ENCODE measurements at regions not wholly inside any gene's neighbourhood (a gene's known extent, or its start where the extent isn't known, plus 50 kb on each side); places are given as distances from the start of the nearest gene placed in this dataset.

DNA sequence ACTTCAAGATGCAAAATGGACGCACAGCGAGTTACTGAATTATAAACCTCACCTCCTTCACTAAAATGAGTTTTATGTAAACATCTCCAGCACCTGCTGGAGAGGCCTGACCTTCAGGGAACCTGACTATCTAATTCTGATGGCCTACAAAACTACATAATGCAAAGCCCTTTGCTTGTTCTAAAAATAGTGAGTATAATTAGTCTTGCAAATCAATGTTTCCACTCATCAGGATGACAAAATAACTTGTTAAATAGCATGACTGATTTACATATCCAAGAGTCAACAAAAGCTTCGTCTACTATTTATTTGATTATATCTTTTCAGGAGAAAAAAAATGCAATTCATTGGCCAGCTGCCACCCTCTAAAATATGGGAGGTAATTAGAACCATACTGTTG, 326.3 kb upstream of the MC4R start:
- no peak overlapping the region for H3K4me3 ChIP-seq (replicated peaks in 1 of 2; ENCODE audit: low read depth in 2 of 2, low read length in 2 of 2)
- DNase-seq (ENCODE audit: low read depth in 2 of 2), result no peak
- TF ChIP-seq, protein P1, sequence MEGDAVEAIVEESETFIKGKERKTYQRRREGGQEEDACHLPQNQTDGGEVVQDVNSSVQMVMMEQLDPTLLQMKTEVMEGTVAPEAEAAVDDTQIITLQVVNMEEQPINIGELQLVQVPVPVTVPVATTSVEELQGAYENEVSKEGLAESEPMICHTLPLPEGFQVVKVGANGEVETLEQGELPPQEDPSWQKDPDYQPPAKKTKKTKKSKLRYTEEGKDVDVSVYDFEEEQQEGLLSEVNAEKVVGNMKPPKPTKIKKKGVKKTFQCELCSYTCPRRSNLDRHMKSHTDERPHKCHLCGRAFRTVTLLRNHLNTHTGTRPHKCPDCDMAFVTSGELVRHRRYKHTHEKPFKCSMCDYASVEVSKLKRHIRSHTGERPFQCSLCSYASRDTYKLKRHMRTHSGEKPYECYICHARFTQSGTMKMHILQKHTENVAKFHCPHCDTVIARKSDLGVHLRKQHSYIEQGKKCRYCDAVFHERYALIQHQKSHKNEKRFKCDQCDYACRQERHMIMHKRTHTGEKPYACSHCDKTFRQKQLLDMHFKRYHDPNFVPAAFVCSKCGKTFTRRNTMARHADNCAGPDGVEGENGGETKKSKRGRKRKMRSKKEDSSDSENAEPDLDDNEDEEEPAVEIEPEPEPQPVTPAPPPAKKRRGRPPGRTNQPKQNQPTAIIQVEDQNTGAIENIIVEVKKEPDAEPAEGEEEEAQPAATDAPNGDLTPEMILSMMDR (IDR thresholded peaks at IDR 0.05; ENCODE audit: low read depth, low read length), result no peak

DNA sequence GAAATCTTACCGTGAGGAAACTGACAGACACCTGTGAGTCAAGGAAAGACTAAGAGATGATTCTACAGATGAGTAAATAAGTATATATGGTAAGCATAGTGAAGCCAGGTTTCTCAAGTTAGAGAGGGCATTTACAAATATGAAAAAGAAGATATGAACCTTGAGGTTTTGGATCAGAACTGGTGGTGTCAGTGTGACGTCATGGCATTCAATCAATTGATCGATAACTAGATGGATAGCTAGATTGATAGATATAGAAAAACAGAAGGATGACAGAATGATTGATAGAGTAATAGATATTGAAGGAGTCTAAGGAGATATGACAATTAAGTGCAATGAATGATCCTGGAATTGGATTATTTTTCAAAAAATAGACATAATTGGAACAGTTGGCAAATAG, 350.2 kb upstream of the MC4R start:
- no peak overlapping the region for H3K4me3 ChIP-seq (replicated peaks in 1 of 2; ENCODE audit: low read depth in 2 of 2, low read length in 2 of 2)
- TF ChIP-seq, protein P1 (IDR thresholded peaks at IDR 0.05; ENCODE audit: low read depth, low read length), result no peak
- no peak for DNase-seq (ENCODE audit: low read depth in 2 of 2)

DNA sequence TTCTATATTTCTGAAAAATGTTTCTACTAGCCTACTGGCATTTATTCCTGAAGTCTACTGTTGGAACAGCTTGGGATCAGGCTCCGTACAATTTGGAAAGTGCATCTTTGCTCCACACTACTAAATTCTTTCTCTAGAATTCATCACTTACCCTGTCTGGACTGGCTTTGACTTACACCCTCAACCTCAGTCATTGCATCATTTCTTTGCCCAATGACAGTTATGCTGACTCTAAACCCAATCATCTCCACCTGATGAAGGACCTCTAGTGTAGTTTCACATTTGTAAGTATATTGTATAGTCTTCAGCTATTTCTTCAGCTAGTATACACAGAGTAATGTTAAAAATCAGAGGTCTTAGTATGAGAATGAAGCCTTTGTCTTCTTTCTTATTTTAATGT, 359.6 kb upstream of the MC4R start:
- DNase-seq (ENCODE audit: low read depth in 2 of 2), result no peak

DNA sequence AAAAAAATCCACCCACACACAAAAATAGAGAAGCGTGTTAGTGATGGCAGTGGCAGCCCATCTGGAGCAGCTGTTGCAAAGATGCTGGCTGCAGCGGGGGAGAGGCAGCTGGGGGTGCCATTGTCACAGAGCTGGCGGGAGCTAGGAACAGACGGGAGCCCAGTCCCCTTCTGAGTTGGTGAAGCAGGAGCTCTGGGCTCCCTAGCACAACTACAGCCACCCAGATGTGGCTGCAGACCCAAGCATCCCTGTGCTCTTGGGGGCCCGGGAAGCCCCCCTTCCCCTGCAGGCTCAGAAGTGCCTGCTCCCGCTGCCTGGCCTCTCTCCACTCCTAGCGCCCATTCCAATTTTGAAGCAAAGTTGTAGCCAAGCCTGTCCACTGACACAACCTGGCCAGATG, 366.6 kb upstream of the MC4R start:
- TF ChIP-seq, protein P1 (IDR thresholded peaks at IDR 0.05; ENCODE audit: low read depth, low read length), result no peak
- no peak overlapping the region for H3K4me3 ChIP-seq (replicated peaks in 1 of 2; ENCODE audit: low read depth in 2 of 2, low read length in 2 of 2)
- no peak for DNase-seq (ENCODE audit: low read depth in 2 of 2)

More for the DNA sequence above, 359.6 kb upstream of the MC4R start:
- TF ChIP-seq, protein P1 (IDR thresholded peaks at IDR 0.05; ENCODE audit: low read depth, low read length), result no peak
- no peak overlapping the region for H3K4me3 ChIP-seq (replicated peaks in 1 of 2; ENCODE audit: low read depth in 2 of 2, low read length in 2 of 2)

DNA sequence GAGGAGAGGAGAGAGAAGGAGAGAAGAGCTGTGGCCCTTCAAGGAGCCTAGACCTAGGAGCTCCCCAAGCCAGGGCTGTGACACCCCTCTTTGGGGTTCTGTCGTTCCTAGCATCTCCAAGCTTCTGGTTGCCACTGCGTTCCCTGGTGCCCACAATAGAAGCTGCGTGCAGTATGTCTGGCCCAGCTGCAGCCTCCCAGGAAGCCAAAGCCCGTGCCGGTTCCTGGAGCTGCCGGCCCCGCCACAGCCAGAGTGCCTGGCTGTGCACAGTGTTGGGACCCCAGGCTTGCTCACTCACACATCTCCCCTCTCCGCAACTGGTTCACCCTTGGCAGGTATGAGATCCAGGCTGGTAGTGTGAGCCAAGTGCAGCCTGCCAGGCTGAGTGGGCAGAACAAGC, 367.7 kb upstream of the MC4R start:
- no peak for DNase-seq (ENCODE audit: low read depth in 2 of 2)
- H3K4me3 ChIP-seq (replicated peaks in 1 of 2; ENCODE audit: low read depth in 2 of 2, low read length in 2 of 2), result no peak overlapping the region
- TF ChIP-seq, protein P1 (IDR thresholded peaks at IDR 0.05; ENCODE audit: low read depth, low read length), result no peak

DNA sequence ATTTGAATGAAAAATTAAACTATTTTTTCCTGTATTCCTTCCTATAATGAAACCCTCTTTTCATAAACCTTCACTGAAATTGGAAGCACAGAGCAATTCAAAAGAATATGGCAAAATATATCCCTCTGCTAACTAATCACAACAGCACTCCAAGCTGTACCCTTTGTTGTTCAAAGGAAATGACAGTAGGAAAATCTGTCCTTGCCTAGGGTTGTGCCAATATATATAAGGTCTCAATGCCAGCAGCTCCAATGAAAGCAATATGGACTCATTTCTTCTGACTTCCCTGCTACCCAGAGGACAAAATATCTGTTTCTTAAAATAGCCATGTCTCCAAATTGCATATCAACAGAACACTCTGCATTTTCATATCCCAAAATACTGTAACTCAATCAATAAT, 373.9 kb upstream of the MC4R start:
- H3K4me3 ChIP-seq (replicated peaks in 1 of 2; ENCODE audit: low read depth in 2 of 2, low read length in 2 of 2), result no peak overlapping the region
- TF ChIP-seq, protein P1 (IDR thresholded peaks at IDR 0.05; ENCODE audit: low read depth, low read length), result no peak
- DNase-seq (ENCODE audit: low read depth in 2 of 2), result no peak

DNA sequence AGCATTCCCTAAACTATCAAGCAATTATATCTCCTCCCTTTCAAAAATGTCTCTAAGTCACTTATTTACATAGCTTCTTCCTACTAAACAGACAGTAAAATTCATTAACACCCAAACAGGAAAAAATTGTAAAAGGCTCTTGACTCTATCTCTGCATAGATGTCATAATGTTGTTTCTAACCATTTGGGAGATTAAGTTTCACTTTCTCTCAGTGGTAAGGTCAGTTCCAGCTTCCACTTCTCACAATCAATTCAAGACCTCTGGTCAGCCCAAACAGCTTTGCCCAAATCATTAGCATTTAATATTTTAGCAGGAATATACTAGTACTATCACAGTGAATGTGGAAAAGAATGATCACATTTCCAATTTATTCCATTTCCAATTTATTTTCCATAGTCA, 374.3 kb upstream of the MC4R start:
- TF ChIP-seq, protein P1 (IDR thresholded peaks at IDR 0.05; ENCODE audit: low read depth, low read length), result no peak
- DNase-seq (ENCODE audit: low read depth in 2 of 2), result no peak
- H3K4me3 ChIP-seq (replicated peaks in 1 of 2; ENCODE audit: low read depth in 2 of 2, low read length in 2 of 2), result no peak overlapping the region

Measured in cardiac fibroblast (primary cell).